Activated CD8-positive, alpha-beta T cell treated with anti-CD3 and anti-CD28 coated beads, Interleukin-2, amount 10 ng/mL, durations not matched to agents 7 days and 5 days (primary cell): ENCODE measurements at regions not wholly inside any gene's neighbourhood (a gene's known extent, or its start where the extent isn't known, plus 50 kb on each side); places are given as distances from the start of the nearest gene placed in this dataset.

Experiments
- ATAC-seq: fragments of 150-1000 bp; cut with Tn5 transposase; one replicate; pipeline ENCODE4 v1.10.0; 2021; ENCODE audit warnings: moderate library complexity
- CTCF ChIA-PET: fragments of 350-600 bp; sonication (Branson Sonifier 250); formaldehyde crosslinking; loops from one replicate; lab custom pipeline; 2021; ENCODE audit warnings: antibody characterized with exemption; lab: Charles Lee
- POLR2A ChIA-PET: fragments of 350-600 bp; sonication (Branson Sonifier 250); formaldehyde crosslinking; loops from one replicate; lab custom pipeline; 2021; ENCODE audit warnings: antibody characterized with exemption; lab: Charles Lee
- DNase-seq: peaks from one replicate; pipeline ENCODE4 v3.0.0-alpha.2; 2020
- H3K27ac Mint-ChIP-seq: one replicate; pipeline ENCODE4 v1.8.0; 2021; ENCODE audit warnings: mild to moderate bottlenecking, mixed read lengths
- H3K27me3 Mint-ChIP-seq: one replicate; pipeline ENCODE4 v1.8.0; 2021; ENCODE audit warnings: low read depth, mixed read lengths
- H3K36me3 Mint-ChIP-seq: one replicate; pipeline ENCODE4 v1.8.0; 2021; ENCODE audit warnings: low read depth, mixed read lengths
- H3K4me1 Mint-ChIP-seq: one replicate; pipeline ENCODE4 v1.8.0; 2021; ENCODE audit warnings: low read depth, mixed read lengths
- H3K4me3 Mint-ChIP-seq: one replicate; pipeline ENCODE4 v1.8.0; 2021; ENCODE audit warnings: mild to moderate bottlenecking, mixed read lengths
- H3K9me3 Mint-ChIP-seq: one replicate; pipeline ENCODE4 v1.8.0; 2022; ENCODE audit warnings: mixed read lengths; ENCODE audit not compliant: insufficient read depth

GRCh38 chr16:10335681-10336080, 50.2 kb upstream of the ATF7IP2 start:
- H3K27ac Mint-ChIP-seq, result no peak overlapping the region
- H3K36me3 Mint-ChIP-seq, result peaks cover 8% of the 10 kb centered on the region
- ATAC-seq (no peak), DNase-seq (no peak)
- POLR2A ChIA-PET, result no interaction called here
- no peak overlapping the region for H3K4me3 Mint-ChIP-seq
- H3K27me3 Mint-ChIP-seq, result no peaks in the 10 kb centered on the region
- peaks cover 27% of the 10 kb centered on the region for H3K4me1 Mint-ChIP-seq
- peaks cover 14% of the 10 kb centered on the region for H3K9me3 Mint-ChIP-seq
- CTCF ChIA-PET, result no interaction called here
